Lower leg skin (tissue), 4 donors: ENCODE measurements at regions not wholly inside any gene's neighbourhood (a gene's known extent, or its start where the extent isn't known, plus 50 kb on each side); places are given as distances from the start of the nearest gene placed in this dataset.

Experiments used
- DNase-seq, 2 donors: peaks; one replicate each; pipeline ENCODE4 v3.0.0-alpha.2; 2019; ENCODE audit warnings: low spot score in 2 of 2
- H3K4me3 ChIP-seq: fragments of 200-600 bp; sonication (generic); 2 replicates; pipeline ENCODE4 v1.5.1; 2017; ENCODE audit warnings: mild to moderate bottlenecking, low read depth; ENCODE audit not compliant: poor library complexity, severe bottlenecking
- CTCF ChIP-seq, 3 donors: fragments of 450-650 bp; IDR thresholded peaks; one replicate each; pipeline ENCODE4 v1.5.1; 2016; ENCODE audit warnings: antibody characterized with exemption in 3 of 3, mild to moderate bottlenecking in 3 of 3, moderate library complexity in 2 of 3
- POLR2A ChIP-seq, 2 donors: fragments of 450-650 bp; IDR thresholded peaks; one replicate each; pipeline ENCODE4 v1.6.1; 2016 to 2017; ENCODE audit warnings: antibody characterized with exemption in 2 of 2, mild to moderate bottlenecking in 1 of 2, moderate library complexity in 1 of 2
- WGBS, 2 donors: methylation state at CpG; one replicate each; pipeline ENCODE4 v1.1.5; 2018; 5-methylcytosine and 5-hydroxymethylcytosine counted together
- intact Hi-C: fragments of 100-400 bp; cut with DNase I; formaldehyde crosslinking; loops from one replicate; pipeline ENCODE4 v1.15.0; 2023; ENCODE audit warnings: low total_unique reads

- H3K4me3 ChIP-seq = no peak overlapping the region
- DNase-seq = no peak
- 28 to 42% methylated on average over 4 of the region's 4 CpGs for WGBS, 2 donors
- TF ChIP-seq CTCF (IDR thresholded peaks at IDR 0.05) (no peak), POLR2A (IDR thresholded peaks at IDR 0.05) (no peak)
- intact Hi-C loops = loop anchor here (10.0 kb wide), 1 partner anchor 1224 kb away; no protein-coding TSS in a partner anchor
Observed at GRCh38 chrX:20521222-20521621, 254.5 kb upstream of the RPS6KA3 start.

- H3K4me3 ChIP-seq = no peak overlapping the region
- intact Hi-C loops = loop anchor here (10.0 kb wide), 1 partner anchor 1225 kb away; no protein-coding TSS in a partner anchor
- no peak for DNase-seq
- TF ChIP-seq POLR2A (IDR thresholded peaks at IDR 0.05) (no peak), CTCF (IDR thresholded peaks at IDR 0.05) (no peak)
- 65 to 75% methylated on average over 5 of the region's 5 CpGs for WGBS, 2 donors
Observed at GRCh38 chrX:20519826-20520225, 253.1 kb upstream of the RPS6KA3 start.

GRCh38 chrX:20519146-20519545 lies 252.4 kb upstream of the RPS6KA3 start:
- 42 to 51% methylated on average over 5 of the region's 5 CpGs for WGBS, 2 donors
- intact Hi-C loops = no loop called here
- TF ChIP-seq CTCF (IDR thresholded peaks at IDR 0.05) (no peak), POLR2A (IDR thresholded peaks at IDR 0.05) (no peak)

GRCh38 chrX:20517565-20517964 lies 250.9 kb upstream of the RPS6KA3 start:
- intact Hi-C loops = no loop called here
- no peak for TF ChIP-seq POLR2A (IDR thresholded peaks at IDR 0.05)
- TF ChIP-seq CTCF (IDR thresholded peaks at IDR 0.05) = no peak
- H3K4me3 ChIP-seq = no peak overlapping the region
- WGBS, 2 donors = 48 to 56% methylated on average over 1 of the region's 1 CpG
- DNase-seq = no peak

More at GRCh38 chrX:20519146-20519545, 252.4 kb upstream of the RPS6KA3 start:
- no peak for DNase-seq
- H3K4me3 ChIP-seq = no peak overlapping the region

GRCh38 chrX:20515841-20516461 lies 249.2 kb upstream of the RPS6KA3 start:
- intact Hi-C loops = no loop called here
- TF ChIP-seq POLR2A (IDR thresholded peaks at IDR 0.05) (no peak), CTCF (IDR thresholded peaks at IDR 0.05) (no peak)
- no peak overlapping the region for H3K4me3 ChIP-seq
- DNase-seq = no peak
- 38% methylated on average over 1 of the region's 1 CpG for WGBS, 2 donors

GRCh38 chrX:20514358-20514757 lies 247.6 kb upstream of the RPS6KA3 start:
- no peak overlapping the region for H3K4me3 ChIP-seq
- TF ChIP-seq POLR2A (IDR thresholded peaks at IDR 0.05) = no peak
- TF ChIP-seq CTCF (IDR thresholded peaks at IDR 0.05) = no peak
- intact Hi-C loops = no loop called here
- WGBS, 2 donors = 24 to 31% methylated on average over 1 of the region's 1 CpG
- no peak for DNase-seq
